Testis (tissue), 2 donors: ENCODE measurements at regions not wholly inside any gene's neighbourhood (a gene's known extent, or its start where the extent isn't known, plus 50 kb on each side); places are given as distances from the start of the nearest gene placed in this dataset.

Source experiments
- CTCF ChIP-seq, 3 experiments: fragments of 450-650 bp in 2 of 3; fragments of 200-600 bp in 1 of 3; sonication (generic) in 1 of 3; IDR thresholded peaks; one replicate each; pipeline ENCODE4 v1.5.1; 2016 to 2019; ENCODE audit warnings: antibody characterized with exemption in 3 of 3, mild to moderate bottlenecking in 2 of 3, moderate library complexity in 1 of 3
- POLR2A ChIP-seq: fragments of 450-650 bp; IDR thresholded peaks from one replicate; pipeline ENCODE4 v1.6.1; 2017; ENCODE audit warnings: antibody characterized with exemption, mild to moderate bottlenecking, moderate library complexity

DNA sequence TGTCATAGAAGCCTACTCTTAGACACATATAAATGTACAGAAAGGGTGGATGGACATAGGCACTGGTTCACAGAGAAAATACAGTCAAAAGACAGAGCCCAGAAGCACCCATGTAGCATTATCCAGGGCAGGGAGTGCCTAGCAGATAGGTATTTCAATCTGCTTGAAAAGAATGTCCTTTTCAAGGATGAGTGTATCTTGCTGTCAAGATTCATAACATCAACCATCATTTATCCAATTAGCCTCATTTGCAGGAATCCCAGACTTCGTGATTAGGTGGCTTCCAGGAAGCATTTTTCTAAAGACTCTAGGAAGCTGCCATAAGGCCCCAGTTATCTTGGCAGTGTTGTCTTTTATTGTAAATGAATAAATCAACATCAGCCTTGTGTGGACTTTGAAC lies 55.6 kb downstream of the SCN11A start:
- no peak for TF ChIP-seq POLR2A
- no peak for TF ChIP-seq CTCF (IDR thresholded peaks at IDR 0.05)
